ENCODE measurements at regions not wholly inside any gene's neighbourhood (a gene's known extent, or its start where the extent isn't known, plus 50 kb on each side); places are given as distances from the start of the nearest gene placed in this dataset.

- no peak overlapping the region for H3K4ac ChIP-seq (ENCODE audit: low read depth in 1 of 2, low read length in 2 of 2)
- peaks cover 6% of the 10 kb centered on the region for H3K4me1 ChIP-seq (ENCODE audit: control insufficient read depth, insufficient read depth, low read depth, low read length)
- H3K4me3 ChIP-seq (ENCODE audit: insufficient read depth in 1 of 2, low read depth in 1 of 2, low read length in 2 of 2), result no peak overlapping the region
- no peaks in the 10 kb centered on the region for H3K36me3 ChIP-seq (ENCODE audit: control insufficient read depth in 1 of 2, insufficient read depth in 2 of 2, low read depth in 1 of 2, low read length in 2 of 2)
- H3K27ac ChIP-seq (ENCODE audit: low read length, poor library complexity, severe bottlenecking), result no peak overlapping the region
- H3K9ac ChIP-seq (ENCODE audit: low read length), result no peak overlapping the region
- H4K91ac ChIP-seq (ENCODE audit: low read length), result no peak overlapping the region
- no peak overlapping the region for H2AFZ ChIP-seq (ENCODE audit: low read depth, low read length)
- no peak overlapping the region for H4K8ac ChIP-seq (ENCODE audit: low read length)
- no peak overlapping the region for H3K23ac ChIP-seq (ENCODE audit: low read length in 2 of 2)
- H2BK5ac ChIP-seq (ENCODE audit: low read depth, low read length, poor library complexity, severe bottlenecking), result no peak overlapping the region
- H3K4me2 ChIP-seq (ENCODE audit: low read length, poor library complexity, severe bottlenecking), result no peak overlapping the region
- H2BK12ac ChIP-seq (ENCODE audit: low read length in 2 of 2), result no peak overlapping the region
- H2BK120ac ChIP-seq (ENCODE audit: low read depth, low read length), result no peak overlapping the region
- H3K14ac ChIP-seq (ENCODE audit: low read length in 2 of 2), result no peak overlapping the region
- 71% methylated on average over 4 of the region's 4 CpGs for WGBS
- no peaks in the 10 kb centered on the region for H3K79me1 ChIP-seq (replicated peaks; ENCODE audit: low read length, poor library complexity, severe bottlenecking)
- no peak overlapping the region for H2AK5ac ChIP-seq (ENCODE audit: low read length, severe bottlenecking)
- no peaks in the 10 kb centered on the region for H3K9me3 ChIP-seq (ENCODE audit: control insufficient read depth, low read length)
- H3K27me3 ChIP-seq (ENCODE audit: control insufficient read depth in 1 of 2, insufficient read depth in 1 of 2, low read length in 2 of 2), result no peaks in the 10 kb centered on the region
- H3K18ac ChIP-seq (ENCODE audit: low read depth in 1 of 2, low read length in 2 of 2), result no peak overlapping the region
- DNase-seq, result no peak
- H2BK15ac ChIP-seq (ENCODE audit: low read depth, poor library complexity, severe bottlenecking), result no peak overlapping the region
These were observed 132.3 kb upstream of the DOK5 start for GRCh38 chr20:54343099-54343498.

DNA sequence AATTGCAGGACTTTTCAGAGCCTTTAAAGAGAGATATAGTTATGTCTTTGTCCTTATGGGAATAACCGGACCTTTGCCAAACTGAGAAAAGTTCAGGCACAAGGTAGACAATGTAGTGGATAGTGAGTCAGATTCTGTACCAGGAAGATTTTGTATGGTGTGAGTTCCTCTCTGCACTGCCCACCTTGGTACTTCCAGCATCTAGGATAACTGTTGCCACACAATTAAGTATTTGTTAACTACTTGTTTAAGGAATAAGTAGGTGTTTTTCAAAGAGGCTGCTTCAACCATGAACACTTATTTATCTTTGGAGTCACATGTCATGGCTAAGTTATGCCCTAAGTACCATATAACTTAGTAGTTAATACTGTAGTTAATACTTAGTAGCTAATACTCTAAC is 131.8 kb upstream of the DOK5 start:
- Histone ChIP-seq H3K9me3 (ENCODE audit: control insufficient read depth, low read length) (no peaks in the 10 kb centered on the region), H3K9ac (ENCODE audit: low read length) (no peak overlapping the region), H3K18ac (ENCODE audit: low read depth in 1 of 2, low read length in 2 of 2) (no peak overlapping the region), H4K91ac (ENCODE audit: low read length) (no peak overlapping the region), H3K36me3 (ENCODE audit: control insufficient read depth in 1 of 2, insufficient read depth in 2 of 2, low read depth in 1 of 2, low read length in 2 of 2) (no peaks in the 10 kb centered on the region), H4K8ac (ENCODE audit: low read length) (no peak overlapping the region), H2BK15ac (ENCODE audit: low read depth, poor library complexity, severe bottlenecking) (no peak overlapping the region), H3K27ac (ENCODE audit: low read length, poor library complexity, severe bottlenecking) (no peak overlapping the region), H3K4me1 (ENCODE audit: control insufficient read depth, insufficient read depth, low read depth, low read length) (peaks cover 8% of the 10 kb centered on the region), H2BK12ac (ENCODE audit: low read length in 2 of 2) (no peak overlapping the region), H3K4me2 (ENCODE audit: low read length, poor library complexity, severe bottlenecking) (no peak overlapping the region), H2BK120ac (ENCODE audit: low read depth, low read length) (no peak overlapping the region), H3K14ac (ENCODE audit: low read length in 2 of 2) (no peak overlapping the region), H2BK5ac (ENCODE audit: low read depth, low read length, poor library complexity, severe bottlenecking) (no peak overlapping the region), H2AFZ (ENCODE audit: low read depth, low read length) (no peak overlapping the region), H3K27me3 (ENCODE audit: control insufficient read depth in 1 of 2, insufficient read depth in 1 of 2, low read length in 2 of 2) (no peaks in the 10 kb centered on the region), H3K23ac (ENCODE audit: low read length in 2 of 2) (no peak overlapping the region), H2AK5ac (ENCODE audit: low read length, severe bottlenecking) (no peak overlapping the region), H3K79me1 (replicated peaks; ENCODE audit: low read length, poor library complexity, severe bottlenecking) (no peaks in the 10 kb centered on the region), H3K4me3 (ENCODE audit: insufficient read depth in 1 of 2, low read depth in 1 of 2, low read length in 2 of 2) (no peak overlapping the region), H3K4ac (ENCODE audit: low read depth in 1 of 2, low read length in 2 of 2) (no peak overlapping the region)
- WGBS, result 77% methylated on average over 1 of the region's 1 CpG
- DNase-seq, result no peak

DNA sequence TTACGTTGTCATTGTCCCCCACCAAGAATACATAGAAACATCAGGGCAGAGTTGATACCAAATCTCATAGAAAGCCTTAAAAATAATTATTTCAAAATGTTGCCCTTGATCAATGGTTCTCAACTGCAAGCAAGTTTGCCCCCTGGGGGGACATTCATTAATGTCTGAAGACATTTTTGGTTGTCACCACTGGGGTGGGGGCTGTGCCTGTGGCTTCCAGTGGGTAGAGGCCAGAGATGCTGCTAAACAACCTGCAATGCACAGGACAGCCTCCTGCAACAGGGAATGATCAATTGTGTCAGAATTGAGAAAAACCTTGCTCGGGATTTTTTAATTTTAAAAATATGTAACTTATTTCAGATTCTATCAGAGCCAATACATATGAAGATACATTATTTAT is 130.6 kb upstream of the DOK5 start:
- no peak overlapping the region for H2AFZ ChIP-seq (ENCODE audit: low read depth, low read length)
- peak overlapping the region; percentile 82 for H2AK5ac ChIP-seq (ENCODE audit: low read length, severe bottlenecking)
- no peak overlapping the region for H4K8ac ChIP-seq (ENCODE audit: low read length)
- H3K14ac ChIP-seq (ENCODE audit: low read length in 2 of 2), result no peak overlapping the region
- H3K4ac ChIP-seq (ENCODE audit: low read depth in 1 of 2, low read length in 2 of 2), result no peak overlapping the region
- no peaks in the 10 kb centered on the region for H3K27me3 ChIP-seq (ENCODE audit: control insufficient read depth in 1 of 2, insufficient read depth in 1 of 2, low read length in 2 of 2)
- DNase-seq, result no peak
- no peak overlapping the region for H3K4me3 ChIP-seq (ENCODE audit: insufficient read depth in 1 of 2, low read depth in 1 of 2, low read length in 2 of 2)
- peak overlapping the region; percentile 12 for H3K9ac ChIP-seq (ENCODE audit: low read length)
- no peak overlapping the region for H2BK120ac ChIP-seq (ENCODE audit: low read depth, low read length)
- H3K18ac ChIP-seq (ENCODE audit: low read depth in 1 of 2, low read length in 2 of 2), result no peak overlapping the region
- WGBS, result 40% methylated on average over 1 of the region's 2 CpGs
- peak overlapping the region; percentile 75 for H3K27ac ChIP-seq (ENCODE audit: low read length, poor library complexity, severe bottlenecking)
- H2BK15ac ChIP-seq (ENCODE audit: low read depth, poor library complexity, severe bottlenecking), result no peak overlapping the region
- no peaks in the 10 kb centered on the region for H3K36me3 ChIP-seq (ENCODE audit: control insufficient read depth in 1 of 2, insufficient read depth in 2 of 2, low read depth in 1 of 2, low read length in 2 of 2)
- H3K79me1 ChIP-seq (replicated peaks; ENCODE audit: low read length, poor library complexity, severe bottlenecking), result no peaks in the 10 kb centered on the region
- no peak overlapping the region for H2BK5ac ChIP-seq (ENCODE audit: low read depth, low read length, poor library complexity, severe bottlenecking)
- H3K9me3 ChIP-seq (ENCODE audit: control insufficient read depth, low read length), result no peaks in the 10 kb centered on the region
- no peak overlapping the region for H3K23ac ChIP-seq (ENCODE audit: low read length in 2 of 2)
- H3K4me2 ChIP-seq (ENCODE audit: low read length, poor library complexity, severe bottlenecking), result no peak overlapping the region
- no peak overlapping the region for H4K91ac ChIP-seq (ENCODE audit: low read length)
- no peak overlapping the region for H2BK12ac ChIP-seq (ENCODE audit: low read length in 2 of 2)
- peaks cover 7% of the 10 kb centered on the region for H3K4me1 ChIP-seq (ENCODE audit: control insufficient read depth, insufficient read depth, low read depth, low read length)

- Histone ChIP-seq H3K4me1 (ENCODE audit: control insufficient read depth, insufficient read depth, low read depth, low read length) (peaks cover 7% of the 10 kb centered on the region), H3K18ac (ENCODE audit: low read depth in 1 of 2, low read length in 2 of 2) (no peak overlapping the region), H3K27ac (ENCODE audit: low read length, poor library complexity, severe bottlenecking) (peak overlapping the region; percentile 83), H2BK120ac (ENCODE audit: low read depth, low read length) (no peak overlapping the region), H3K36me3 (ENCODE audit: control insufficient read depth in 1 of 2, insufficient read depth in 2 of 2, low read depth in 1 of 2, low read length in 2 of 2) (no peaks in the 10 kb centered on the region), H3K4ac (ENCODE audit: low read depth in 1 of 2, low read length in 2 of 2) (no peak overlapping the region), H2AK5ac (ENCODE audit: low read length, severe bottlenecking) (no peak overlapping the region), H3K14ac (ENCODE audit: low read length in 2 of 2) (no peak overlapping the region), H2AFZ (ENCODE audit: low read depth, low read length) (no peak overlapping the region), H3K79me1 (replicated peaks; ENCODE audit: low read length, poor library complexity, severe bottlenecking) (no peaks in the 10 kb centered on the region), H3K9me3 (ENCODE audit: control insufficient read depth, low read length) (no peaks in the 10 kb centered on the region), H2BK15ac (ENCODE audit: low read depth, poor library complexity, severe bottlenecking) (no peak overlapping the region), H3K4me2 (ENCODE audit: low read length, poor library complexity, severe bottlenecking) (no peak overlapping the region), H3K4me3 (ENCODE audit: insufficient read depth in 1 of 2, low read depth in 1 of 2, low read length in 2 of 2) (peak overlapping the region in 1 of 2 experiments; percentile 57), H4K8ac (ENCODE audit: low read length) (no peak overlapping the region), H3K9ac (ENCODE audit: low read length) (peak overlapping the region; percentile 57), H2BK12ac (ENCODE audit: low read length in 2 of 2) (no peak overlapping the region), H3K23ac (ENCODE audit: low read length in 2 of 2) (no peak overlapping the region), H2BK5ac (ENCODE audit: low read depth, low read length, poor library complexity, severe bottlenecking) (no peak overlapping the region), H4K91ac (ENCODE audit: low read length) (no peak overlapping the region), H3K27me3 (ENCODE audit: control insufficient read depth in 1 of 2, insufficient read depth in 1 of 2, low read length in 2 of 2) (no peaks in the 10 kb centered on the region)
- 63% methylated on average over 1 of the region's 4 CpGs for WGBS
- DNase-seq, result peak; percentile 3
These were observed 130.1 kb upstream of the DOK5 start for GRCh38 chr20:54345301-54345724.
